Naive thymus-derived CD4-positive, alpha-beta T cell (primary cell): ENCODE measurements at regions not wholly inside any gene's neighbourhood (a gene's known extent, or its start where the extent isn't known, plus 50 kb on each side); places are given as distances from the start of the nearest gene placed in this dataset.
"Not testable (repeated sequence)": the region's sequence is repeated elsewhere in the genome, so short reads cannot be mapped to it uniquely, and the experiment has no call there.

Source experiments
- ATAC-seq: fragments of 150-1000 bp; cut with Tn5 transposase; 2 replicates; pipeline ENCODE4 v1.10.0; 2021; ENCODE audit warnings: mild to moderate bottlenecking, moderate library complexity
- CTCF ChIA-PET: fragments of 350-600 bp; sonication (Branson Sonifier 250); formaldehyde crosslinking; loops from one replicate; lab custom pipeline; 2021; ENCODE audit warnings: antibody characterized with exemption; lab: Charles Lee
- POLR2A ChIA-PET: fragments of 350-600 bp; sonication (Branson Sonifier 250); formaldehyde crosslinking; loops from one replicate; lab custom pipeline; 2021; ENCODE audit warnings: antibody characterized with exemption, inconsistent platforms; lab: Charles Lee
- DNase-seq, 9 donors: peaks; one replicate each; pipeline versions ENCODE4 v3.0.0 to v3.0.0-alpha.2; 2020 to 2022; ENCODE audit warnings: mixed read lengths in 1 of 9
- H3K27ac ChIP-seq: one replicate; pipeline ENCODE4 v1.7.0; 2013; ENCODE audit warnings: mild to moderate bottlenecking, low read depth, low read length, moderate library complexity
- H3K27me3 ChIP-seq, 2 donors: one replicate each; pipeline ENCODE4 v1.7.0; 2013; ENCODE audit warnings: low read length in 2 of 2, mild to moderate bottlenecking in 2 of 2, moderate library complexity in 2 of 2; ENCODE audit not compliant: control insufficient read depth in 2 of 2, insufficient read depth in 2 of 2
- H3K36me3 ChIP-seq, 3 experiments: 1 replicate in 2 of 3; 2 replicates in 1 of 3; pipeline ENCODE4 v1.7.0; 2013; ENCODE audit warnings: low read length in 3 of 3, mild to moderate bottlenecking in 3 of 3, moderate library complexity in 1 of 3; ENCODE audit not compliant: insufficient read depth in 3 of 3, control insufficient read depth in 2 of 3
- H3K4me1 ChIP-seq, 2 donors: one replicate each; pipeline ENCODE4 v1.7.0; 2013; ENCODE audit warnings: low read length in 2 of 2, mild to moderate bottlenecking in 2 of 2, moderate library complexity in 1 of 2; ENCODE audit not compliant: control insufficient read depth in 2 of 2, insufficient read depth in 2 of 2
- H3K4me3 ChIP-seq: 2 replicates; pipeline ENCODE4 v1.7.0; 2013; ENCODE audit warnings: mild to moderate bottlenecking, low read length
- H3K9me3 ChIP-seq, 3 experiments: 1 replicate in 2 of 3; 2 replicates in 1 of 3; pipeline ENCODE4 v1.7.0; 2013; ENCODE audit warnings: low read length in 3 of 3; ENCODE audit not compliant: control insufficient read depth in 2 of 3
- H3K27ac Mint-ChIP-seq, 9 donors: one replicate each; pipeline ENCODE4 v1.8.0; 2020 to 2022; ENCODE audit warnings: mixed read lengths in 9 of 9, mild to moderate bottlenecking in 8 of 9, moderate library complexity in 5 of 9, inconsistent platforms in 2 of 9
- H3K27me3 Mint-ChIP-seq, 5 donors: one replicate each; pipeline ENCODE4 v1.8.0; 2021 to 2022; ENCODE audit warnings: mixed read lengths in 5 of 5, mild to moderate bottlenecking in 1 of 5
- H3K36me3 Mint-ChIP-seq, 5 donors: one replicate each; pipeline ENCODE4 v1.8.0; 2020 to 2022; ENCODE audit warnings: mixed read lengths in 5 of 5, mild to moderate bottlenecking in 3 of 5, inconsistent platforms in 1 of 5
- H3K4me1 Mint-ChIP-seq, 7 donors: one replicate each; pipeline ENCODE4 v1.8.0; 2020 to 2022; ENCODE audit warnings: mixed read lengths in 7 of 7, mild to moderate bottlenecking in 3 of 7, inconsistent platforms in 1 of 7
- H3K4me3 Mint-ChIP-seq, 10 donors: one replicate each; pipeline ENCODE4 v1.8.0; 2020 to 2022; ENCODE audit warnings: mild to moderate bottlenecking in 10 of 10, mixed read lengths in 10 of 10, moderate library complexity in 6 of 10, inconsistent platforms in 2 of 10
- H3K9me3 Mint-ChIP-seq, 11 donors: one replicate each; pipeline ENCODE4 v1.8.0; 2020 to 2022; ENCODE audit warnings: mixed read lengths in 11 of 11, mild to moderate bottlenecking in 4 of 11, inconsistent platforms in 1 of 11, moderate library complexity in 1 of 11
- intact Hi-C, 2 donors: fragments of 100-400 bp; cut with micrococcal nuclease; formaldehyde crosslinking; loops; one replicate each; pipeline ENCODE4 v1.15.1; 2023

DNA sequence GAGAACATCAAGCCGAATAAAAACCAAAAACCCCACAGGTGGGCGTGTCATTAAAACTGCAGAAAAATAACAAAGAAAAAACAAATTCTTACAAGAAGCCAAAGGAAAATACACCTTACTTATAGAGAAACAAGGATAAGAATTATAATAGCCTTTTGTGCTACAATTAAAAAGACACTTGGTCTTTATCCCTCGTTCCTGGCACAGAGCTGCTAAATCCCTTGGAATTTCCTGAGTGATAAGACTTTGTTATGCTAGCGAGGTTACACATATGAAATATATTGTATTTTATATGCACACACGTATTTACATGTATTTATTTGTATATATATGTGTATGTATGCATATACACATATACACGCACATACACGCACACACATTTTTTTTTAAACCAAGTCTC, 325.3 kb upstream of the TFPI start:
- ChIA-PET CTCF (no interaction called here), POLR2A (no interaction called here)
- Histone ChIP-seq H3K9me3 (no peaks in the 10 kb centered on the region), H3K4me3 (no peak overlapping the region), H3K4me1 (no peaks in the 10 kb centered on the region), H3K27ac (no peak overlapping the region), H3K36me3 (no peaks in the 10 kb centered on the region), H3K27me3 (no peaks in the 10 kb centered on the region)
- no peak for ATAC-seq
- DNase-seq: no peak
- Mint-ChIP-seq H3K36me3 (no peaks in the 10 kb centered on the region), H3K27ac (no peak overlapping the region), H3K4me1 (no peaks in the 10 kb centered on the region), H3K27me3 (peaks cover 0 to 4% (median 0%) of the 10 kb centered on the region in 5 donors), H3K9me3 (peaks cover 0 to 5% (median 0%) of the 10 kb centered on the region in 11 donors), H3K4me3 (no peak overlapping the region)
- intact Hi-C loops: no loop called here

DNA sequence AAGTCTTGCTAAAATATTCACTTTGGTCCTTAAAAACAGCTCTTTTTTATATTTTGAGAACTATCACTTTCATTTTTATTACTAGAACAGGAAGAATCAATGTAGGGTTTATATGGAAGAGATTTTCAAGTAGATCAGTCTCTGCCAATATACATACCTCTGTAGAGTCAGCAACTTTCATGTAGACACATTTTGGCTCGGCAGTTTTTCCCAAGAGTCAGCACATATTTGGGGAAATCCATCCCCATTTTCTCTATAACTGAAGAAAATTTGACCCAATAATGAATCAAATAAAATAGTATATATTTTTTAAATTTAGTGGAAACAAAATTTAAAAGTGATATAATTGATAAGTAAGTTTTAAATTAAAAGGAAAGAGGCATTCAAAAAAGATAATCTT, 329.8 kb upstream of the TFPI start:
- Mint-ChIP-seq H3K27me3 (peaks cover 0 to 2% (median 0%) of the 10 kb centered on the region in 5 donors), H3K4me3 (no peak overlapping the region), H3K27ac (no peak overlapping the region), H3K36me3 (no peaks in the 10 kb centered on the region), H3K4me1 (no peaks in the 10 kb centered on the region), H3K9me3 (peaks cover 0 to 4% (median 0%) of the 10 kb centered on the region in 11 donors)
- intact Hi-C loops: no loop called here
- ATAC-seq: no peak
- H3K4me3 ChIP-seq: no peak overlapping the region
- H3K4me1 ChIP-seq: no peaks in the 10 kb centered on the region
- no peak overlapping the region for H3K27ac ChIP-seq
- ChIA-PET POLR2A (no interaction called here), CTCF (no interaction called here)
- H3K36me3 ChIP-seq: no peaks in the 10 kb centered on the region
- no peak for DNase-seq
- H3K27me3 ChIP-seq: no peaks in the 10 kb centered on the region
- no peaks in the 10 kb centered on the region for H3K9me3 ChIP-seq

DNA sequence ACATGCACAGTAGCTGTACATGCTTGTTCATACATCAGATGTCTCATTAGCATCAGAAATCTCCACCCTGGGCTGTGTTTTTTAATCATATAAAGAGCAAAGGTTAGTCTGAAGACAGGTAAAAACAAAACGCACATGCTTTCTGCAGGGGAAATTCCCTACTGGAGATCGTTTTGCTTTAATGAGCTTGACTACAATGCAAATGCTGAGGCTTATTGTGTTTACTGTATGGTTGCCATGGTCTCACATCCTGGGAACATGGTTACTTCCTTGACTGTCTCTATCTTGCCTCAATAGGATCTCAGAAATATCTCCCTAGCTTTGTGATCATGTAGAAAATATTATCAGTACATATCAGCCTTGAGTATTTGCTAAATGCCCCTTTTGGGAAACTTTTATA, 336.5 kb upstream of the TFPI start:
- ATAC-seq (no peak), DNase-seq (no peak)
- Mint-ChIP-seq H3K27ac (no peak overlapping the region), H3K9me3 (peaks cover 0 to 7% (median 0%) of the 10 kb centered on the region in 11 donors), H3K27me3 (no peaks in the 10 kb centered on the region), H3K36me3 (no peaks in the 10 kb centered on the region), H3K4me3 (no peak overlapping the region), H3K4me1 (no peaks in the 10 kb centered on the region)
- intact Hi-C loops: no loop called here
- Histone ChIP-seq H3K27me3 (no peaks in the 10 kb centered on the region), H3K4me3 (no peak overlapping the region), H3K27ac (no peak overlapping the region), H3K9me3 (no peaks in the 10 kb centered on the region), H3K36me3 (no peaks in the 10 kb centered on the region), H3K4me1 (no peaks in the 10 kb centered on the region)
- ChIA-PET CTCF (no interaction called here), POLR2A (no interaction called here)

DNA sequence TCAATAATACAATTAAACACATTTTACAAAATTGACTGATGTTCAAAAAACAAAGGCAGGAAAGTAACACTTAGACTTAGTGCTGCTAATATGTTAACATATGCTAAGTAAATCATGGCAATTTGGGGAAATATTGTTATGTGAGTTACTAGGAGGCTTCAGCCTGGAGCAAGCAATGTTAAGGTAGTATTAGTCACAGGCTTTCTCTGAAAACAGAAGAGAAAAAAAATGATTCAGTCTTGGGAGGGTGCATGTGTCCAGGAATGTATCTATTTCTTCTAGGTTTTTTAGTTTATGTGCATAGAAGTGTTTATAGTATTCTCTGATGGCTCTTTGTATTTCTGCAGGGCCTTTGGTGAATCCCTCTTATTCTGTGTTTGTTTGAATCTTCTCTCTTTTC, 345.8 kb upstream of the TFPI start:
- Mint-ChIP-seq H3K4me1 (no peaks in the 10 kb centered on the region), H3K27ac (peak overlapping the region in 1 of 9 donors; percentile 52), H3K9me3 (peaks cover 0 to 4% (median 0%) of the 10 kb centered on the region in 11 donors), H3K36me3 (no peaks in the 10 kb centered on the region), H3K4me3 (no peak overlapping the region), H3K27me3 (no peaks in the 10 kb centered on the region)
- no peaks in the 10 kb centered on the region for H3K27me3 ChIP-seq
- ATAC-seq (no peak), DNase-seq (no peak)
- POLR2A ChIA-PET: no interaction called here
- no peaks in the 10 kb centered on the region for H3K9me3 ChIP-seq
- H3K36me3 ChIP-seq: no peaks in the 10 kb centered on the region
- CTCF ChIA-PET: no interaction called here
- H3K27ac ChIP-seq: no peak overlapping the region
- H3K4me1 ChIP-seq: no peaks in the 10 kb centered on the region
- H3K4me3 ChIP-seq: no peak overlapping the region
- intact Hi-C loops: no loop called here

DNA sequence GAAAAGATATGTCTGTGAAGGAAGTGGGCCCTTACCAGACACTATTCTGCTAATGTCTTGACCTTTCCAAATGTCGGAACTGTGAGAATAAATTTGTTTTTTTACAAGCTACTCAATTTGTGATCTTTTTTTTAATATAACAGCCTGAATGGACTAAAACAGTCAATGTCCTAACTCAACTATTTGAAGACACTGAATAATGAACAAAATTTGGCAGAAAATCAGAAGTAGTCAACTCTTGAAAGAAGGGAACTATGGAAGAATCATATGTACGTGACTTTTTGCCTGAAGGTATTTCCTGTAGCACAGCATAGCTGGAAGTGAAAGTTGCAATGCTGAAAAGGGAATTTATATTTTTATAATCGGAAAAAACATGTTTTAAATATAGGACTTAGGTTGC, 351.8 kb upstream of the TFPI start:
- Mint-ChIP-seq H3K4me3 (no peak overlapping the region), H3K4me1 (no peaks in the 10 kb centered on the region), H3K27ac (no peak overlapping the region), H3K27me3 (peaks cover 0 to 4% (median 0%) of the 10 kb centered on the region in 5 donors), H3K36me3 (no peaks in the 10 kb centered on the region), H3K9me3 (peaks cover 0 to 6% (median 0%) of the 10 kb centered on the region in 11 donors)
- Histone ChIP-seq H3K4me1 (no peaks in the 10 kb centered on the region), H3K27me3 (no peaks in the 10 kb centered on the region), H3K4me3 (no peak overlapping the region), H3K36me3 (no peaks in the 10 kb centered on the region), H3K9me3 (no peaks in the 10 kb centered on the region), H3K27ac (no peak overlapping the region)
- DNase-seq: no peak
- CTCF ChIA-PET: interaction anchor here (1.1 kb wide), 1 partner anchor 10 kb away, joined by 3 read pairs; no protein-coding TSS in a partner anchor
- ATAC-seq: no peak
- intact Hi-C loops: no loop called here
- POLR2A ChIA-PET: no interaction called here

DNA sequence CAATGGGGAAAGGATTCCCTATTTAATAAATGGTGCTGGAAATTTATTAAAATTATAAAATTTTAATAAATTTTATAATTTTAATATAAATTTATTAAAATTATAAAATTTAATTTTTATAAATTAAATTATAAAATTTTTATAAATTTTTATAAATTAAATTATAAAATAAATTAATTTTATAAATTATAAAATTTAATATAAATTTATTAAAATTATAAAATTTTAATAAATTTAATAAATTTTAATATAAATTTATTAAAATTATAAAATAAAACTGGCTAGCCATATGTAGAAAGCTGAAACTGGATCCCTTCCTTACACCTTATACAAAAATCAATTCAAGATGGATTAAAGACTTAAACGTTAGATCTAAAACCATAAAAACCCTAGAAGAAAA, 356.7 kb upstream of the TFPI start:
- H3K27ac Mint-ChIP-seq, H3K36me3 ChIP-seq, H3K4me1 Mint-ChIP-seq, CTCF ChIA-PET, H3K27me3 ChIP-seq, H3K9me3 Mint-ChIP-seq, DNase-seq, H3K27me3 Mint-ChIP-seq, H3K27ac ChIP-seq, intact Hi-C loops, H3K36me3 Mint-ChIP-seq, ATAC-seq, POLR2A ChIA-PET, H3K4me3 ChIP-seq, H3K4me3 Mint-ChIP-seq, H3K4me1 ChIP-seq, H3K9me3 ChIP-seq: not testable (repeated sequence)

DNA sequence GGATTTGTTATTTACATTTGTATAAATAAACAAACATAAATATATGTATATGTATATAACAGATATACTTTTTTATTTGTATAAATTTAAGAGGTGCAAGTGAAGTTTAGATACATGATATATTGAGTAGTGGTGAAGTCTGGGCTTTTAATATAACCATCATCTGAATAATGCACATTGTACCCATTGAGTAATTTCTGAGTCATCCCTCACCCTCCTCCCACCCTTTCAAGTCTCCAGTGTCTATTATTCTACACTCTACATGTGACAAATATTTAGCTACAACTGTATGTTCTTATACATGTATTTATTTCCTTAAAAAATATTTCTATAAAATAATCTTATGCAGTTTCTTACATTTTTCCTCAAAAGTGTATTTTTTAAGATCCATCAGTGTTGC, 358.7 kb upstream of the TFPI start:
- no peak overlapping the region for H3K4me3 Mint-ChIP-seq
- peaks cover 0 to 2% (median 0%) of the 10 kb centered on the region in 11 donors for H3K9me3 Mint-ChIP-seq
- DNase-seq (no peak), ATAC-seq (no peak)
- Histone ChIP-seq H3K36me3 (no peaks in the 10 kb centered on the region), H3K27me3 (no peaks in the 10 kb centered on the region), H3K4me1 (no peaks in the 10 kb centered on the region), H3K4me3 (no peak overlapping the region), H3K9me3 (no peaks in the 10 kb centered on the region), H3K27ac (no peak overlapping the region)
- no peaks in the 10 kb centered on the region for H3K27me3 Mint-ChIP-seq
- ChIA-PET POLR2A (no interaction called here), CTCF (no interaction called here)
- H3K36me3 Mint-ChIP-seq: no peaks in the 10 kb centered on the region
- no peak overlapping the region for H3K27ac Mint-ChIP-seq
- H3K4me1 Mint-ChIP-seq: no peaks in the 10 kb centered on the region
- intact Hi-C loops: no loop called here
